Stimulated activated CD8-positive, alpha-beta memory T cell treated with anti-CD3 and anti-CD28 coated beads, Interleukin-15, amount 100 ng/mL, for 48 hours (primary cell): ENCODE measurements at regions not wholly inside any gene's neighbourhood (a gene's known extent, or its start where the extent isn't known, plus 50 kb on each side); places are given as distances from the start of the nearest gene placed in this dataset.

Source experiments
- DNase-seq, 2 donors: peaks; one replicate each; pipeline ENCODE4 v3.0.0-alpha.2; 2020; ENCODE audit warnings: low read depth in 2 of 2

DNA sequence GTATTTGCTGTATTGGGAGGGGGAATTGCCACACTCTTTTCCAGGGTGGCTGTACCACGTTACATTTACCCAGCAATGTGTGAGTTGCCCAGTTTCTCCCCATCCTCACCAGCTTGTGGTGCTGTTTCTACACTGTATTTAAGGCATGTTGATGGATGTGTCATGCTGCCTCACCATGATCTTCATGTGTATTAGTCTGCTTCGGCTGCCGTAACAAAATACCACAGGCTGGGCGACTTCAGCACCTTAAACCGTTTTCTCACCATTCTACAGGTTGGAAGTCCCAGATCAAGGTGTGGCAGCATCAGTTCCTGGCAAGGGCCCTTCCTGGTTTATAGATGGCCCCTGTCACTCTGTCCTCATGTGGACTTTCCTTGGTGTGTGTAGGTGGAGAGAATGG is 169.7 kb downstream of the IGLL1 start:
- no peak for DNase-seq

DNA sequence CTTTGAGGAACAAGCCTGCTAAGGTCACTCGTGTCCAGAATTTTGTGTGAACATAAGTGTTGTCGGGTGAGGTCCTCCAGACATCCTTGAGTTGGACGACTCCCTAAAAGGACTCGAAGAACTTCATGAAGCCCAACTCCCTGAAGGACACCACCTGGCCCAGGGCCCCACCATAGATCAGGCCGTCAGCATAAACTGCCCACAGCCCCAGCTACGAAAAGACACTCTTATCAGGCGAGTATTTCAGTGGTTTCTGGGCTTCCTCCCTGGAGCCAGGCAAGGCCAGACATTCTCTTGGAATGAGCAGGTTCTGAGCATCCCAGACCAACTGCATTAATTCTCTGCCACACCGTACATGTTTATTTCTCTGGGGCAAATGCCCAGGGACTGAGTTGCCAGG is 170.1 kb downstream of the IGLL1 start:
- no peak for DNase-seq

DNA sequence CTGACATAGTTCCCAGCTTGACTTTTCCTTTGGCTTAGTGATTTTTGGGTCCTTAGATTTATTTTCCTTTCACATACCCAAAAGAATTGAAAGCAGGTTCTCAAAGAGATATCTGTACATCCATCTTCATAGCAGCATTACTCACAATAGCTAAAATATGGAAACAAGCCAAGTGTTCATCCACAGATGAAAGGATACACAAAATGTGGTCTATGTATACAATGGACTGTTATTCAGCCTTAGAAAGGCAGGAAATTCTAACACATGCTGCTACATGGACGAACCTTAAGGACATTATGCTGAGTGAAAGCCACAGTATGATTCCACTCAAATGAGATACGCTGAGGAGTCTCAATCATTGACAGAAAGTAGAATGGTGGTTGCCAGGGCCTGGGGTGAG is 171.8 kb downstream of the IGLL1 start:
- DNase-seq: no peak

DNA sequence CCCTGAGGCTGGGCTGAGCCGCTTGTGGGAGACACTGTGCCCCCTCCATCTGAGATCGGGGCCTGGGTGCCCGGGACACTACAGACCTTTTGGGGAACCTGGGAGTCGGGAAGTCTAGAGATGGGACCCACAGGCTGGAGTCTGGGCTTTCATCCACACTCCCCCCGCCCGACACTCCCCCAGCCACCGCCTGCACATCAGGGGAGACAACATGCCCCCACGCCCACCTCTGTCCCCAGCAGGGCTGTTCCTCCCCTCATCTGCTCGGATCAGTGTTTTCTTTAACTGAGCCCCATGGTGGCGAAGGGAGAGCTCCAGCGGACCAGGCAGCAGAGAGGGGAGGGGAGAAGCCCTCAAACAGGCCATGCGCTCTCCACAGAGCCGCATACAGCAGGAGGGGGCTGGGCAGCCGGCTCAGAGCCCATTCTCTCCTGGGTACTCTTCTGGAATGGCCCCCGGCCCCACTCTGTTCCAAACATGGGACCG is 174.7 kb downstream of the IGLL1 start:
- no peak for DNase-seq

DNA sequence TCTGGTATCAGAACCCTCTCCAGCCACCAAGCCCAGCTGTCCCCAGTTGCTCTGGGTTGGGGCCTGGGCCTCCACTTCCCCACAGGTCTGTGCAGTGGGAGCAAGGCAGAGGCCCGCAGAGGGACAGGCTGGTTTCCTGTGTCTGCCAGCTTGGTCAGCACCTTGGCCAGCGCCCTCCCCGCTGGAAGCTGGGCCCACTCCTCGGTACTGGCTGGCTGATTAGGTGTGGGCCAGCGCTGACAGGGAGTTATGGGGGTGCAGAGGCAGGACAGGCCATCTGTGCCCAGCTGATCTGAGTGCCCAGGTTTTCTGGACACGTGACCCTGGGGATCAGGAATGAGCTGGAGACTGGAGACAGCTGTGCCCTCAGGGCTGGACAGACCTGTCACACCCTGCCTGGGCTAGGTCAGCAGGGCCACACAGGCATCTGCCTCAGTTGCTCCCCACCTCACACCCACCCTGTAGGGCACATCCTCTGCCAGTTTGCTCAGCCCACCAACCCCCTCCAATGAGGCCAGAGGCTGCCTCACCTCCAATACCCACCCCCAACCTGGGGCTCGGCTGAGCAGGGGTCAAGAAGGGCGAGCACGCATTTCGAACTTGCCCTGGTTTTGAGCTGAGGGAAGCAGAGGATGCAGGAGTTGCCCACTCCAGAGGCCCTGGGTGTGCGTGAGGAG is 175.3 kb downstream of the IGLL1 start:
- no peak for DNase-seq

DNA sequence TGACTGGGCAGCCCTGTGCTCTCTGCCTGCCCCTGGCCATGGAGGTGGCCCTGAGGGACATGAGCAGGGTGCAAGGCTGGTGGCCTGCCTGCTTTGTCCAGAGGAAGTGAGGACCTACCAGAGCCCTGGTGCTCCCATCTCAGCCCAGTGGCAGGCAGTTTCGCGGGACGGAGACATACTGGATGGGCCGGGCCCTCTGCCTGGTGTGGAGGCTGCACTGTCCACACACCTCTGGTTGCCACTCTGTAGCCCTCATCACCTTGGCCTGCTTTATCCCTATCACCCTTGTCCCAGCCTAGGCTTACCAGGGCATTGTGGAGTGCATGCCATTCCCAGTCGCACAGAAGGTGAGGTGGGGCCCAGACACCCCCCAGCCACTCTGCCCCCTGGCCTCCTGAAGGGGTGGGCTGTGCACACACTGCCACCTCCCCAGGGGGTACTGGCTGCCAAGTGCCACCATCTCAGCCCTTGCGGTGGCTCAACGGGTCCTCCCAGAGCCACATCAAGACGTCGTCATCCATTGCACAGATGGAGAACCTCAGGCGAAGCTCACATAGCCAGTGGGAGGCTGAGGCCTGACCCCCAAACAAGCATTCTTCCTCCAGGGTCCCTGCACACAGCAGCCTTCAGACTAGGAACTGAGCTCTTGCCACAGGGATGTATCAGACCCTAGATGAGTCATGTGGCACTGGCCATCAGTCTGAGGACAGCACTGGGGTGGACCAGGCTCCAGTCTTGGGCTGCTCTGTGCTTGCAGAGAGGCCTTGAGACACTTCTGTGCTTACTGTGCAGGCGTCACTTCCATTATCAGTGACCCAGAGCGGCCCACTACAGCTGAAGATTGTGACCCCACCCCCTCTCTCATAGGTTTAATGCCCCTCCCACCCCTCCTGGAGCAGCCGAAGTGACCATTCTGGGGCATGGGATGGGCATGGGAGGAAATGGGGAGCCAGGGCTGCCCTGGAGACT is 176.1 kb downstream of the IGLL1 start:
- no peak for DNase-seq

DNA sequence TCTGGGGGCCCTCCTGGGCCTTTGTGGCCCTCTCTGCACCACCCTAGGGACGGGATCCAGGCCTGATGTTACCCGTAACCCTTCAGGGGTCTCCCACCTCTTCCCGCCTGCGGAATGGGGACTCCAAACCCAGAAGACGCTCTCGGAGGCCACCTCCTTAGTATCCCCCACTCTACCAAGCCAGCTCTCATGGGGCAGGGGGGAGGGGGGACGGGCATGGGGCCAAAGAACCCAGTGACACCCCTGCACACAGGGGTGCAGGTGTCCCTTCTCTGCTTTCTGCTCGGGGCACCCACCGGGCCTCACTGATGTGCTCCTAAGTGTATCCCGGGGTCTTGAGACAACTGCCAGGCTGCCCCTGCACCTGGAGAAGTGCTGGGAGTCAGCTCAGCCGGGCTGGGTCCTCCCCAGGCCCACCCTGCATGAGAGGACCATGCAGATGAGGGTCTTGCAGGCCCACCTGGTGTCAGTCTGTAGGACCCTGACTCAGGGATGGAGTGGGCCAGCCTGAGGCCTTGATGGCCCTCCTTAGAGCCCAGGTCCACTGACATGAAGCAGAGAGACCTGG is 176.9 kb downstream of the IGLL1 start:
- DNase-seq: no peak

DNA sequence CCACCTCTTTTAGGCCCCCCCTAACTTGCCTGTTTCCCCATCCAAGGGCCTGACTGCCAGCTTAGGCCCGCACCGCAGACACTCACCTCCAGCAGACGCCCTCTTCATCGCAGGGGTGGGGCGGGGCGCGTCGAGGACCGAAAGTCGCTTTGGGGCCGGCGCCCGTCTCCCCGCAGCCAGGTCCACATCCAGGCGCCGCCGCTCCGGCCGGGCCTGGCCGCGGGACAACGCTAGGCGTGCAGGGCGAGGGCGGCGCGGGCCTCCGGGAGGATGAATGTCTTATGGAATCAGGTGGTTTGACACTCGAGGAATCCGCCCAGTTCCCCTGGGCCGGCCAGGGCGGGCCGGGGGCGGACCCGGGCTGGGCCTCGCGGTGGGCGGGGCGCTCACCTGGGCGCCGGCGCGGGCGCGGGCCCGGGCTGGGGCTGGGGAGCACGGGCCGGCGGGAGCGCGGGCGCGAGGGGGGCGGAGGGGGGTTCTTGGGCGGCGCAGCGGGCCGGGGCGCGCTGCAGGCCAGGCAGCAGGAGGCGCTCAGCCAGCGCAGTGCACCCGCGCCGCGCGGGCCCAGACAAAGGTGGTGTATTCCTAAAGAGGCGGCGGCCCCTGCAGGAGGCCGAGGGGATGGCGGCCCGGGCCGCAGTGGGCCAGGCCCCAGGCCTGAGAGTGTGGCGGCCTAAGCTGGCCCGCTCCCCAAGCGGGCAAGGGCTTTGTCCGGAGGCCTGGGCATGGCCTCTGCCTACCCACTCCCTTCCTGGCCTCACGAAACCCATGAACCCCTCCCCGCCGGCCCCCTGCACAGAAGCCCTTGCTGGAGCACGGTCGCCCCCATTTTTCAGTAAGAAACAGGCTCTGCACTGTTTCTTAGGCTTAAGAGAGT is 177.6 kb downstream of the IGLL1 start:
- DNase-seq: peak; percentile 44 to 49

DNA sequence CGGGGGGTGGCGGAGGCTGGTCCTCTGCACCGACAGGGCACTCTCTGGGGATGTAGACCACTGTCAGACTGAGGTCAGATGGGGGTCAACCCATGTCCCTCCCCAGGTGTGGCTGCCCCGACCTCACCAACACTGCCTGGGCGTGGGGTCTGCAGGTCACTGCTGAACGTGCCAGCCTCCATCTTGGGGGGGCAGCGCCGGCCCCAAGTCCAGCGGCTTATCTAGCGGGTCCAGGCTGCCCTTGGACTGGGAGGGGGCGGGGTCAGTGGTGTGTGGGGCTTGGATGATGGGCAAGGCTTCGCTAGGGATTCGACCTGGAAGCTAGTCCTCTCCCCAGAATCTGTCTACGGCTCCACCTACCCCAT is 178.2 kb downstream of the IGLL1 start:
- DNase-seq: no peak

DNA sequence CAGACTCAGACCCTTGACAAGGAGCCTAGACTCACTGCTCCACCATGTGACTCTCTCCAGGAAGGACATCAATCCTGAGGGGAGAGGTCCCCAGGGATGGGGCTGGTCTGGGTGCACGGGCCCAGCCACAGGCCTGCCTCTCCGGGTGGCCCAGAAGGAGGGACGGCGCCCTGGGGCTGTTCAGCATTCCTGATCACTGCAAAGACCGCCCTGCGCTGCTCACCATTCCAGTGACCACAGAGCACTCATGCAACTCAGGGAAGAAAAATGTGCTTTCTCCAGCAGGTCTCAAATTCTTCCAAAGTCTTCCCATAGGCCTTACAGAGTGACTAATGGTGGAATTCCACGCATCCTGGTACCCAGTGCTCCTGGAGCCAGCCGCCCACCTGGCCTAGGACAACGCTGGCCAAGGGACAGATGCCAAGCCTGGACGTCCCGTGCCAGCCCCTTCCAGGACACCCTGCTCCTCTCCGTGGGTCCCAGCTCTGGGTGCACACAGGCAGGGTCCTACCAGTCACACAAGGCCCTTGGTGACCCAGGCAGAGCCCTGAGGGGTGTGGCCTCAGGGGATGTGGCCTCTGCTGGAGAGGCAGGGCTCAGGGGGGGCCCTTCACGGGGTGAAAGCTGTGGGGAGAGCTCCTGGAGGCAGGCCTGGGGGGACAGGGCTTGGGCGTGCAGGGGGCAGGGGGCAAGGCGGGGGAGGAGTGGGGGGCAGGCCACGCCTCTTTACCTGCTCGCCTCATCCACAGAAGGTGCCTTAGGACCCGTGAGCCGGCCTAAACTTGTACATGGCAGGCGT is 178.8 kb downstream of the IGLL1 start:
- no peak for DNase-seq

DNA sequence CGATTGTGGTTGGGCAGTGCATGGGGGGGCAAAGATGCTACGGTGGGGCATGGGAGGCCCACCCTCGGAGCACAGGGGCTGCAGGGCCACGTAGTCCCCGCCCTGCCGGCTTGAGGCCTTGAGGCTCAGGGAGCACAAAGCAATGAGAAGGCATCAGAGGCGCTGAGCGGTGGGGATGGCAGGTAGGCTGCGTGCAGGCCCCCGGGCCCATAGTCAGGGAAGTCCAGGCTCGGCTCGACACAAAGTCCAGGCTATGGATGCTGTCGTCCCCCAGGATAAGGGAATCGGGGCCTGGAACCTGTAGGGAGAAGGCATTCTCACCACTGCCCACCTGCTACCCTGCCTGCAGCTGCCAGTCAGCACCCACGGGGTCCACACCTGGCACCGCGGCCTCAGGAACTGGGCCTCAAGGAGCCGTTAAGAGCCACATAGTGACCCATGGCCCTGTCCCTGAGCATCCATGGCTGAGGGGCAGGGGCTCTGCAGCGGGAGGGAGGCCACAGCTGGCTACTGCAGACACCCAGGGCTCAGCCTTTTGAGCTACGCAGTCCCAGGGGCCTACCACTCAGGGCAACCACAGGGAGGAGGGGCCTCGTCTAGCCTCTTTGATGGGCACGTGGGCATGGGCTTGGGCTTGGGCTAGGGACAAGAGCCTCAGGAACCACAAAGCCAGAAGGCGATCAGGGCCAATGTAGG is 179.7 kb downstream of the IGLL1 start:
- DNase-seq: no peak

DNA sequence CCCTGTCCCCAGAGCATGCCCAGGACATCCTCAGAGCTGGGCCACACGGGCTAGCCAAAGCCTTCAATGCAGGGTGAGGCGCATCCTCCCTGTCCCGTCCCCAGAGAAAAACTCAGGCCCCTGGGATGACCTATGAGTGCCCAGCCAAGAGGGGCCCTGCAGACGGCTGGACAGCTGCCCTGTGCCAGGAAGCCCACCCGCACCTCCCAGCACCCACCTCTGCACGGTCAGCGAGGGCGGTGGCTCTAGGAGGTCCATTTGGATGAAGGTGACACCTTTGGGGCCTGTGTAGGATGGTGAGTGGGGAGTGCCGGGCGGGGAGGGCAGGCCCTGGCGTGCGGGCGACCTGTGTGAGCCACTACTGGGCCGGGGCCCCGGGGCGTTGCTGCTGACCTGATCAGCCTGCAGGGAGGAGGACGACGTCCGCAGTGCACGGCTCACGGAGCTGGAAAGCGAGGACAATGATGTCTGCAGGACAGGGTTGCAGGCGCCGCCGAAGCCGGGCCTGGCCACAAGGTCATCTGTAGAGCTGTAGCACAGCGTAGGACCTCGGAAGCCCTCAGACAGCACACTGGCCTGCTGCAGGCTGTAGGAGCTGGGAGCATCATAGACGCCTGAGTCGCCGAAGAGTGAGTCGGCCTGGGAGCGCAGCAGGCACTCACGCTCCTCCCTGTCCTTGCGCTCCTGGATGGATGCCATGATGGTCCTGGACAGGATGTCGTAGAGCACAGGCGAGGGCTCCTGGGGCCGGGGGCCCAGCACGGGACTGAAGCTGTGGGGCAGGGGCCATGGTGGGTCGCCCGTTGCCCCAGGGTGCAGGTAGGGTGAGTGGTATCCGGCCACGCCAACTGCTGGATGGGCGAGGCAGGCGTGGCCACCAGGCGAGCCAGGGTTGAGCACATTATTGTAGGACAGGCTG is 180.5 kb downstream of the IGLL1 start:
- DNase-seq: no peak

DNA sequence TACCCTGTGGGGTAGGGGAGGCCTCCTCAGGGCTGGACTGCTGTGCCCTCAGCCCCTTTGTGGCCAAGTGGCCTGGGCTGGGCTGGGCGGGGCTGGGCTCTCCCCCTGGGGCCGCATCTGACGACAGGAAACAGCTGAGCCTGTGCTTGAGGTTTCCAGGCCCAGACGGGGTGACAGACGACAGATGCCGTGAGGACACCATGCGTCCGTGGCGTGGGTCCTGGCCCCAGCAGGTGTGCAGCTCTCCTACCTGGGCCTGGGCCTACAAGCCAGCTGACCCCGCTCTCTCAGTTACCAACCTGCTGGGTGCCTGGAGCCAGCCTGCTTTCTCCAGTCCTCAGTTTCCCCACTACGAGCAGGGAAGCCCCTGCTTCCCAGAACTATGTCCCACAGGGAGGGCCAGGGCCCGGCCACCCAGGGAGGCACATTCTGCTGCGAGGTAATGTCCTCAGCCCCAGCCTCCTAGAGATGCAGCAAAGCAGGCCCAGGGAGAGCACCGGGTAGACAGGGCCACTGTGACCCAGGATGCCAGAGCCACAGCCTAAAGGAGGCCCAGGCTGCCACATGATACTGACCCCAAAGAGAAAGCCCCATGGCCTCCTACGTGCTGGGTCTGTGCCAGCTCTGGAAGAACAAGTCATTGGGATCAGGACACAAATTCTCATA is 181.3 kb downstream of the IGLL1 start:
- no peak for DNase-seq

DNA sequence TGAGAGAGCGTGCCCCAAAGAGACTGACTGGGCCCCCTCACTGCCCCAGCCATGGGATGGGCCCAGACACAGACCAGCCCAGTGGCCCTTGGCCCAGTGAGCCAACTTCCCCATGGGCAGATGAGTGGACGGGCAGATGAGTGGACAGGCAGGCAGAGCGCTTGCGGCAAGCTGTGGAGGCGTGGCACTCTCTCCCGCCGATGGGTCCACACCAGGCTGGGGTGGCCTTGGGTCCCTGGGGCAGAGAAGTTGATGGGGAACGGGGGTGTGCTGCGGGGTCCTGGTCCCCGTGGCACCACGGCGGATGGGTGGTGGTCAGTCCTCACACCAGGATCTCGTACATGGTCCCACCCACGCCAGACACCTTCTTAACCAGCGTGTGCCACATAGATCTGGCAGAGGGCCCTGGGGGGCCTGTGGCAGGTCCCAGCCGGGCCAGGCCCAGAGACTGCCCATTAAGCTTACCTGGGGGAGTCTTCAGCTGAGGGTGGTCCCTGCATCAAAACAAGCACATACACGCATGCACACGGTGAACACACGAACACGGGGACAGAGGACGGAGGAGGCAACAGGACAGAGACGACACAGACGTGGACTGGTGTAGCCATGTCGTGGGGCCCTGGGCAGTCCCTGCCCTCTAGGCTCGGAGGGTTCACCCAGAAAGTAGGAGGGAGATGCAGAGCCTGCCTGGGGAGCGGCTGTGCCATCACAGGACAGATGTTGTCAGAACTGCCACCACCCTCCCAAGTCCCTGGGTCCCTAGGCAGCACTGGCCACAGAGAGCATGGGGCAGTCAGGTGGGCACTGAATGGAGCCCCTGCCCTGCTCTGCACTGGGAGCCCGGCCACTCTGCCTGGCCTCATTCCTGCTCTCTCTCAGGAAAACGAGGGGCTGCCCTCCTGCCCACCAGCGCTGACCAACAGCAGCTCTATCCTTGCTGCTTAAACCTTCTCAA is 182.2 kb downstream of the IGLL1 start:
- no peak for DNase-seq

DNA sequence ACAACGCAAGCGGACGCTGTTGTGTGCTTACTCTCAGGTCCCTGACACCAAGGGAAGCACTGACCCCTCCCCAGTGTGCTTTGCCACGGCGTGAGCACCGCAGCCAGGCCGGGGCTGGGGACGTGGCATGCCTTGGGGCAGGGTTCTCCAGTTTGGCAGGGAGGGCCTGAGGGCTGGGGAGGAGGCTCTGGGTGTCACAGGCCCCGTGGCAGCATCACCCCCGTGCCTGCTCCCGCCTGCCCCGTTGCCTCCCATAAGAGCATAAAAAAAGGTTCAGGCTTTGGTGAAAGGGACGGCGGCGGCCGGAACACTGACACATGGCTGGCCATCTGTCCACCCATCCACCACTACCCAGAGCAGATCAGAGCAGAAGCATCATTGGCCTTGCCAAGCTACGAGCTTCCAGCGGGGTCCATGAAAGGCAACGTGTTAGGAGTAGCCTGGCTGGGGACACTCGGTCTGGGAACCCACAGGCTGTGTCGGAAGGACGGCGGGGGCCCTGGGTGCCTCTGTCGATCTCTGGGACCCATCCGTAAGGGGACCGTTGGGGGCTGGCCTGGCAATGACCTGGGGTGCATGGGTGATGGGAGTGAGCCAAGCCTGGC is 183.0 kb downstream of the IGLL1 start:
- DNase-seq: no peak

DNA sequence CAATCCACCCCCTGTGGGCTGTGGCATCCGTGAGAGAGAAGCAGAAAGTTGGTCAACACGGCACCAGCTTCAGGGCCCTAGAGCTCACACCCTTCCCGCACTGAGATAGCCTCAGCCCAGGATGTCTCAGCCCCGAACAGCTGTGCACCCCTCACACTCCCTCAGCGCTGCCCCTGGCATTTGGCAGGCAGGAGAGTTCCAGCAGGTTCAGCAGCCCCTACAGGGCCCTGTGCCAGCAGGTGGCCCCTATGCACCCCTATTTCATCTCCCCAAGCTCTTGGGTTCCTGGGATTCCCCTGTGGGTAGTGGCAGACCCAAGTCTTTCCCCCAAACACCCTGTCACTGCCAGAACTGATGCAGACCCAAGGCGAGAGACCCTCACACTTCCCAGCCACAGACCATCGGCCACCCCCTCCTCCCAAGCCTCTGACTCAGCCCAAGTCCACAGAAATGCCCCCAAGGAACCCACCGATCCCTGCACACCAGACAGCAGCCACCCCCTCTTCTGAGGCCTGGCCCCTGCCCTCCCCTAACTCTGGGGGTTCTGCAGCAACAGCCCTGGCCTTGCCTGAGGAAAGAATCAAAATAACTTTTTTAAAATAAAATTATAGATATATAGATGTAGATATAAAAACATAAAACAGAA is 183.6 kb downstream of the IGLL1 start:
- DNase-seq: no peak
